ENCODE measurements at regions not wholly inside any gene's neighbourhood (a gene's known extent, or its start where the extent isn't known, plus 50 kb on each side); places are given as distances from the start of the nearest gene placed in this dataset.

- TF ChIP-seq POLR2A (IDR thresholded peaks at IDR 0.05; ENCODE audit: extremely low read depth, insufficient read length): no peak
- TF ChIP-seq CTCF (IDR thresholded peaks at IDR 0.05; ENCODE audit: low read depth, low read length): peak; percentile 68
- no peak for TF ChIP-seq MAX (IDR thresholded peaks at IDR 0.05; ENCODE audit: low read depth, low read length)
- TF ChIP-seq MYC (IDR thresholded peaks at IDR 0.05; ENCODE audit: low read depth, low read length): no peak
Observed at GRCh38 chr5:57650360-57651069, 167.9 kb upstream of the ACTBL2 start.
